Epithelial cell of proximal tubule (primary cell): ENCODE measurements at regions not wholly inside any gene's neighbourhood (a gene's known extent, or its start where the extent isn't known, plus 50 kb on each side); places are given as distances from the start of the nearest gene placed in this dataset.

ENCODE experiments used
- DNase-seq: peaks from one replicate; pipeline ENCODE4 v3.0.0-alpha.2; 2011; ENCODE audit warnings: low read depth
- H3K4me3 ChIP-seq: 2 replicates; pipeline ENCODE4 v1.5.1; 2011; ENCODE audit warnings: low read depth, mild to moderate bottlenecking, low read length
- TF ChIP-seq, protein P1 (sequence below): conservative IDR thresholded peaks from 2 replicates; pipeline ENCODE4 v1.5.1; 2012; ENCODE audit warnings: low read depth, mild to moderate bottlenecking, low read length

DNA sequence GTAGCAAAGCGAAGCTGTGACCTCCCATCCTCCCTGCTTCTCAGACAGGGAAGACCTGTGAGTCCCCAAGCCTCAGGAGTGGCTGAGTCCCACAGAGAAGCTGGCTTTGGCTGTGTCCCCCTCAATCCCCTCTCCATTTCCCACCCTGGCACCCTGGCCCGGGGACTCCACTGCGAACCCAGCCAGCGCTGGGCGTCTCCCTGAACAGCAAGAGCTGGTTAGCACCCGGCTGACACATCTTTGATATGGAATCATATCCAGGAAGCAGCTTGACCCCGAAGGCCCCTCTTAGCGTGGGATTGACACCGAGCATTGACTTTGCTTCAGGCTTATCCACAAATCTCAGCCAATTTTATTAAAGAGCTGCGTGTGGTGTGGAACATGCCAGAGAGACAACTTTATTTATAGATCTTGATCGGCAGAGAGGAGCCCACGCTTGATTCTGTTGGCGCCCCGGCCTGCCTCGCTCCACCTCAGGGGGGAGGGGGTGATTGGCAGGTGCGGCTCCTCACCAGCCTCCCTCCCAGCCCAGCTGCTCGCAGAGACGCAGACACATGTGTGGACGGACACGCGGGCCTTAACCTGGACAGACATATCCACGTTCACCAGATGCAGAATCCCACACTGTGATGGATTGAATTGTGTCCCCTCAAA, 120.7 kb upstream of the MVB12B start:
- TF ChIP-seq, protein P1, sequence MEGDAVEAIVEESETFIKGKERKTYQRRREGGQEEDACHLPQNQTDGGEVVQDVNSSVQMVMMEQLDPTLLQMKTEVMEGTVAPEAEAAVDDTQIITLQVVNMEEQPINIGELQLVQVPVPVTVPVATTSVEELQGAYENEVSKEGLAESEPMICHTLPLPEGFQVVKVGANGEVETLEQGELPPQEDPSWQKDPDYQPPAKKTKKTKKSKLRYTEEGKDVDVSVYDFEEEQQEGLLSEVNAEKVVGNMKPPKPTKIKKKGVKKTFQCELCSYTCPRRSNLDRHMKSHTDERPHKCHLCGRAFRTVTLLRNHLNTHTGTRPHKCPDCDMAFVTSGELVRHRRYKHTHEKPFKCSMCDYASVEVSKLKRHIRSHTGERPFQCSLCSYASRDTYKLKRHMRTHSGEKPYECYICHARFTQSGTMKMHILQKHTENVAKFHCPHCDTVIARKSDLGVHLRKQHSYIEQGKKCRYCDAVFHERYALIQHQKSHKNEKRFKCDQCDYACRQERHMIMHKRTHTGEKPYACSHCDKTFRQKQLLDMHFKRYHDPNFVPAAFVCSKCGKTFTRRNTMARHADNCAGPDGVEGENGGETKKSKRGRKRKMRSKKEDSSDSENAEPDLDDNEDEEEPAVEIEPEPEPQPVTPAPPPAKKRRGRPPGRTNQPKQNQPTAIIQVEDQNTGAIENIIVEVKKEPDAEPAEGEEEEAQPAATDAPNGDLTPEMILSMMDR: no peak
- no peak for DNase-seq
- no peak overlapping the region for H3K4me3 ChIP-seq

DNA sequence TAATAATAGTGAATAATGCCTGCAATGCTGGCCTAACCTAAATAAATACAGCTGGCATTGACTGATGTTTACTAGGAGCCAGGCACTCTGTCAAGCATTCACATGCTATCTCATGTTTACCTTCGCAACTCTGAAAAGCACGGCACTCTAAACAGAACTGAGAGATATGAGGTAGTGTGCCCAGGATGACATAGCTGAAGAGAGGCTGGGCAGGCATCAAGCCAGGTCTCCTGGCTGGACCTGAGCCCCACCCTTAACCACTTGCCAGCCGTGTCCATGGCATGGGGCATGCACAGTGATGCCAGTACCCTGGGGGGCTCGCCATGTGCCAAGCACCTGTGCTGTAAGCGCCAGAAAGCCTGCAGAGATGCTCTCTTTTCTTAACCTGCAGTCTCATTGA, 119.4 kb upstream of the MVB12B start:
- no peak for DNase-seq
- H3K4me3 ChIP-seq: no peak overlapping the region
- TF ChIP-seq, protein P1: no peak

DNA sequence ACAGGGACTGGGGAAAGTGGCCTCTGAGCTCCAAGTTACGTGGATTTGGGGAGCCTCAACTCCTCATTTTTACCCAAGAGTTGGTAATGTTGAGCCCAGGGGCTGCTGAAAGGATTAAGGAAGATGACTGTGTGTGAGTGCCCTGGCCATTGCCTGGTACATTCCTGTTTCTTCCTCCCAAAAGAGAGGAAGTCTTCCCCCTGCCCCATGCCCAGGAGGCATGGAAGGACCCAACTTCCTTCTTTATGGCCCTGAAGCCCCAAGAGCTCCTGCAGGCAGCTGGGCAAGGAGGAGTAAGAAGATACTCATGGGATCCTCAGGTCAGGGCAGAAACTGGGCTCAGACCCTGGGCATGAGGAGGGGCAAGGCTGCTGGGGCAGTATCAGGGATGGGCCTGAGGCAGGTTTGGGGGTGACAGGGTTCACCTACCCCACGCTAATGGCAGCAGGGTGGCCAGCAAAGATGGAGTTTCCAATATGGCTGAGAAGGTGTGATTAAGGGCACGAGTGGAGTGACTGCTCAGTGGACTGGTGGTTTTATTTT, 118.3 kb upstream of the MVB12B start:
- no peak overlapping the region for H3K4me3 ChIP-seq
- no peak for DNase-seq
- TF ChIP-seq, protein P1: no peak

DNA sequence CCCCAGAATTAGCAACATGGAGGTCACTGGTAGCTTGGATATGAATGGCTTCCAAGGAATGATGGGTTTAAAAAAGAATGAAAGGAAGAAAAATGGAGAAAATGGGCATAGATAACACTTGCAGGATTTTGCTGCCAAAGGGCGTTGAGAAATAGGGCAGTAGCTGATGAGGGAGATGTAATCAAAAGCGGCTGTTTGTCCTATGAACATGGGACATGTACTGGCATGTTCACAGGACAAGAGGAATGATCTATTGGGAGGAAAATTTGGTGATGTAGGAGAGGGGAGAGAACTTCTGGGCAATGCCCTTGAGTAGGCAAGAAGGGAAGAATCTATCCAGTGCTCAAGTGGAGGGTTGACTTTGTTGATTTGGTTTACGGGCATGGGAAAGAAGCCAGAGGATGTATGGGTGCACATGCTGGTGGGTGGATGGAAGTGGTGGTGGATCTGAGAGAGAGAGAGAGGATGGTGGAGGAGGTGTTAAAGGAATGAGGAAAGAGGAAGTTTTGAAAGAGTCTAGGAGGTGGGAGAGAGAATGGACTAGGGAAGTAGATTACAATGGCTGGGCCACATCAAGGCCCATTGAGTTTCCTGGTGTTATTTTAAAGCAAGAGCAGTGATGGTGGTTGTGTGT, 115.1 kb upstream of the MVB12B start:
- TF ChIP-seq, protein P1: no peak
- no peak for DNase-seq

DNA sequence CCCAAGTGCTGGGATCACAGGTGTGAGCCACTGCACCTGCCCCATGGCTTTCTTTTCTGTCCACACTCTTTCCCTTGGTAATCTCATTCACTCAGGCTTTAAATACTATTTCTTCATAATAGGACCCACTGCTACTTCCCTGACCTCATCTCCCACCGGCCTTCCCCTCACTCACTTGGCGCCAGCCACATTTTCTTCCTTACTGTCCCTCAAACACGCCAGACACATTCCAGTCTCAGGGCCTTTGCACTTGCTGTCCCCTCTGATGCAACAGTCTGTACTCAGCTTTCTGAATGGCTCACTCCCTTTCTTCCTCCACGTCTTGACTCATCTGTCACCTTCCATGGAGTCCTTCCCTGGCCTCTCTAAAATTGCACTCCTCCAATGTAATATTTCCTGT, 111.1 kb upstream of the MVB12B start:
- DNase-seq: no peak
- H3K4me3 ChIP-seq: no peak overlapping the region
- TF ChIP-seq, protein P1: no peak

More for the DNA sequence above, 115.1 kb upstream of the MVB12B start:
- no peak overlapping the region for H3K4me3 ChIP-seq

DNA sequence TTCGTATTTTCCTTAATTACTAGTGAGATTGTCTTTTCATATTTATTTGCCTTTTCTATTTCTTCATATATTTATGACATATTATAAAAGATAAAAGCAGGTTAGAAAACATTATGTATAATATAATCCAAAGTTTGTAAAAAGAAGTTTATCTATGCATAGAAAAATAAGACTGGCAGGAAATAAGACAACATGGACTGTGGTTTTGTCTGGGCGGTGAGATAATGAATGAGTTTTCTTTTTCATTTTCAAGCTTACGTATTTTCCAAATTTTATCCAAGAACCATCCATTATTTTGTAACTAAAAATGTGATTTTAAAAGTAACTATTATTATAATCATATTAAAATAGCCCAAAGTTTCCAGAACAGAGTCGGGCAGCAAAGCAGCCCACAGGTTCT, 109.8 kb upstream of the MVB12B start:
- no peak for DNase-seq
- H3K4me3 ChIP-seq: no peak overlapping the region
- TF ChIP-seq, protein P1: no peak

DNA sequence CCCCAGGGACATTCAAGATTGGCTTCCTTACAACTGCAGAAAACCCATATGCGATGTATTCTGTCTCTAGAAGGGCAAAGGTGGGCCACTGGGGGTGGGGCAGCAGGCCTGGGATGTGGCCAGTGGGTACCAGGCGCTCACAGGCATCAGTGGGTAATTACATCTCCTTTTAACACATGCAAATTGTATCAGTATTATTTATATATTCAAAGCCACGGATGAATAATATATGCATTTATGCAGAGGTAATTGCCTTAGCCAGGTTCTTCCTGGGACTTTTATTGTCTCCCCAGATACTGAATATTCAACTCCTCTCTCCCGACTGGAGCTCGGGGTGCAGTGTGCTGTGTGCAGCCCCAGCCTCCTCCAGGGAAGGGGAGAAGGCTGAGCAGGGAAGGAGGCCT, 109.4 kb upstream of the MVB12B start:
- DNase-seq: no peak
- TF ChIP-seq, protein P1: no peak
- H3K4me3 ChIP-seq: no peak overlapping the region
